Gastroesophageal sphincter (tissue), 4 donors: ENCODE measurements at regions not wholly inside any gene's neighbourhood (a gene's known extent, or its start where the extent isn't known, plus 50 kb on each side); places are given as distances from the start of the nearest gene placed in this dataset.

Experiments
- ATAC-seq: fragments of 150-250 bp; one replicate; pipeline ENCODE4 v1.9.1; 2016; ENCODE audit warnings: mild to moderate bottlenecking, moderate library complexity
- H3K27ac ChIP-seq, 4 donors: fragments of 200-600 bp; sonication (generic) in 3 of 4; 1 replicate in 3 of 4; 2 replicates in 1 of 4; pipeline ENCODE4 v1.5.1; 2016 to 2019
- H3K27me3 ChIP-seq: fragments of 200-600 bp; sonication (generic); one replicate; pipeline ENCODE4 v1.5.1; 2019
- H3K36me3 ChIP-seq, 2 donors: fragments of 200-600 bp; sonication (generic); one replicate each; pipeline ENCODE4 v1.5.1; 2019; ENCODE audit warnings: control low read depth in 1 of 2
- H3K4me1 ChIP-seq, 3 donors: fragments of 200-600 bp; sonication (generic); 1 replicate in 2 of 3; 2 replicates in 1 of 3; pipeline ENCODE4 v1.5.1; 2016 to 2019; ENCODE audit warnings: control low read depth in 2 of 3
- H3K4me3 ChIP-seq, 2 donors: fragments of 200-600 bp; sonication (generic); one replicate each; pipeline ENCODE4 v1.5.1; 2019; ENCODE audit warnings: mild to moderate bottlenecking in 1 of 2, moderate library complexity in 1 of 2
- H3K9me3 ChIP-seq, 3 donors: fragments of 200-600 bp; sonication (generic); one replicate each; pipeline ENCODE4 v1.5.1; 2017 to 2019; ENCODE audit warnings: control low read depth in 2 of 3
- EP300 ChIP-seq: sonication (generic); formaldehyde crosslinking; IDR thresholded peaks from one replicate; pipeline ENCODE4 v1.6.1; 2017; ENCODE audit warnings: antibody characterized with exemption, mild to moderate bottlenecking
- POLR2A ChIP-seq, 2 donors: fragments of 450-650 bp; IDR thresholded peaks; one replicate each; pipeline ENCODE4 v1.6.1; 2017; ENCODE audit warnings: antibody characterized with exemption in 2 of 2, mild to moderate bottlenecking in 2 of 2, moderate library complexity in 1 of 2
- POLR2AphosphoS5 ChIP-seq: sonication (generic); formaldehyde crosslinking; IDR thresholded peaks from one replicate; pipeline ENCODE4 v1.6.1; 2017; ENCODE audit warnings: antibody characterized with exemption
- WGBS, 2 donors: methylation state at CpG; one replicate each; pipeline ENCODE4 v1.1.5; 2018; ENCODE audit warnings: low coverage in 1 of 2; 5-methylcytosine and 5-hydroxymethylcytosine counted together
- TF ChIP-seq, protein P1 (sequence below), 4 experiments: fragments of 200-600 bp in 2 of 4; fragments of 450-650 bp in 2 of 4; sonication (generic) in 1 of 4; IDR thresholded peaks; one replicate each; pipeline ENCODE4 v1.5.1; 2017 to 2019; ENCODE audit warnings: antibody characterized with exemption in 4 of 4, mild to moderate bottlenecking in 2 of 4, moderate library complexity in 2 of 4

DNA sequence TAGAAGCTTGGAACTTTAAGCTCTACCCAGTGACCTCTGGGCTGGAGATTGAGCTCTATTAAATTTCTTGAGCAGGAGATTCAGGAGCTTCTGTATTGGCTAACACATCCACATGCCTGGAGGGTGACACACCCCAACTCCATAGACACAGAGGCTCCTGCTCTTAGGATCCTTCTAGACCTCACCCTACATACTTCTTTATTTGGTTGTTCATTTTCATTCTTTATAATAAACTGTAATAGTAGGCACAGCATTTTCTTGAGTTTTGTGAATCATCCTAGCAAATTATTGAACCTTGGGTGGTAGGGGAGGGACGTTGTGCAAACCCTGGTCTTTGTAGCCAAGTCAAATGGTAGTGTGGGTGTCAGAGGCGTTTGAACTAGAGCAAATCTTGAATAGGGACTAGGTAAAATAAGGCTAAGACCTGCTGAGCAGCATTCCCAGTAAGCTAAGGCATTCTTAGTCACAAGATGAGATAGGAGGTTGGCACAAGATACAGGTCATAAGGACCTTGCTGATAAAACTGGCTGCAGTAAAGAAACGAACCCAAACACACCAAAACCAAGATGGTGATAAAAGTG, 323.8 kb upstream of the GALNT5 start:
- Histone ChIP-seq H3K27ac (no peak overlapping the region), H3K27me3 (no peaks in the 10 kb centered on the region), H3K4me3 (no peak overlapping the region), H3K9me3 (no peaks in the 10 kb centered on the region), H3K4me1 (no peaks in the 10 kb centered on the region), H3K36me3 (no peaks in the 10 kb centered on the region)
- TF ChIP-seq EP300 (no peak), POLR2A (IDR thresholded peaks at IDR 0.05) (no peak), POLR2AphosphoS5 (no peak)
- TF ChIP-seq, protein P1, sequence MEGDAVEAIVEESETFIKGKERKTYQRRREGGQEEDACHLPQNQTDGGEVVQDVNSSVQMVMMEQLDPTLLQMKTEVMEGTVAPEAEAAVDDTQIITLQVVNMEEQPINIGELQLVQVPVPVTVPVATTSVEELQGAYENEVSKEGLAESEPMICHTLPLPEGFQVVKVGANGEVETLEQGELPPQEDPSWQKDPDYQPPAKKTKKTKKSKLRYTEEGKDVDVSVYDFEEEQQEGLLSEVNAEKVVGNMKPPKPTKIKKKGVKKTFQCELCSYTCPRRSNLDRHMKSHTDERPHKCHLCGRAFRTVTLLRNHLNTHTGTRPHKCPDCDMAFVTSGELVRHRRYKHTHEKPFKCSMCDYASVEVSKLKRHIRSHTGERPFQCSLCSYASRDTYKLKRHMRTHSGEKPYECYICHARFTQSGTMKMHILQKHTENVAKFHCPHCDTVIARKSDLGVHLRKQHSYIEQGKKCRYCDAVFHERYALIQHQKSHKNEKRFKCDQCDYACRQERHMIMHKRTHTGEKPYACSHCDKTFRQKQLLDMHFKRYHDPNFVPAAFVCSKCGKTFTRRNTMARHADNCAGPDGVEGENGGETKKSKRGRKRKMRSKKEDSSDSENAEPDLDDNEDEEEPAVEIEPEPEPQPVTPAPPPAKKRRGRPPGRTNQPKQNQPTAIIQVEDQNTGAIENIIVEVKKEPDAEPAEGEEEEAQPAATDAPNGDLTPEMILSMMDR (IDR thresholded peaks at IDR 0.05): no peak
- no peak for ATAC-seq
- WGBS, 2 donors: 46 to 73% methylated on average over 3 of the region's 3 CpGs

DNA sequence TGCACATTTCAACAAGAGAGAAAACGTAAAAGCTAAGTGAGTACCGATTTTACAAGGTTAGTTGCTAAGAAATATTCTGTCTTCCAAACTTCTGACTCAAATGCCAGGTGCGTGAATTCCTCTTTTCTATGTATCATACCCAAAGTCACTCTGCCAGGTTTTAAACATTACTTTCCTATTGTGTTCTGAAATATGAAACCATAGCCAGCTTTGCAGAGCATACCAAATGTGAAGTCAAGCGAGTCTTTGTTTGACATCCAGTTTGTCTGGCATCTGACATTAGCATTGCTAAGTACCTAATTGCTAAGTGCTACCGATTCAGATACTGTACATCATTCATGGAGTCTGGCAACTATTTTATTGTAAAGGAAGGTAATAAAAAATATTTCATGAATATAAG, 321.9 kb upstream of the GALNT5 start:
- Histone ChIP-seq H3K4me1 (no peaks in the 10 kb centered on the region), H3K36me3 (no peaks in the 10 kb centered on the region), H3K27ac (no peak overlapping the region), H3K27me3 (no peaks in the 10 kb centered on the region), H3K9me3 (no peaks in the 10 kb centered on the region), H3K4me3 (no peak overlapping the region)
- 76 to 81% methylated on average over 5 of the region's 5 CpGs for WGBS, 2 donors
- TF ChIP-seq POLR2A (IDR thresholded peaks at IDR 0.05): no peak
- no peak for TF ChIP-seq POLR2AphosphoS5
- no peak for ATAC-seq

DNA sequence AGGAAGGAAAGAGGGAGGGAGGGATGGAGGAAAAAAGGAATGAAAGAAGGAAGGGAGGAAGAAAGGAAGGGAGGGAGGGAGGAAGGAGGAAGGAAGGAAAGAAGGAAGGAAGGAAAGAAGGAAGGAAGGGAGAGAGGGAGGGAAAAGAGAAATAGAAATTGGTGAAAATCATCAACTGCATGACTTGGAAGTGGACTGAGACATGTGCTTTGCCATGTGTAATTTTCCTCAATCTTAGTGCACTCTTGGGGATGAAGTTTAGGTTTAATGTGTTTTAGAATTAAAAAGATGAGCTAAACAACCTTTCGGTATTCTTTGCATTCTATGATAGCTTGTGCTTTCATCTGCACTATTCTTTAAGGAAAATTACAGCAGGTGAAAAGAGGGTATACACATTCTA, 320.1 kb upstream of the GALNT5 start:
- H3K36me3 ChIP-seq: no peaks in the 10 kb centered on the region
- H3K4me1 ChIP-seq: no peaks in the 10 kb centered on the region
- H3K4me3 ChIP-seq: no peak overlapping the region
- no peak for ATAC-seq
- H3K27me3 ChIP-seq: no peaks in the 10 kb centered on the region
- 56 to 96% methylated on average over 1 of the region's 1 CpG for WGBS, 2 donors
- no peaks in the 10 kb centered on the region for H3K9me3 ChIP-seq
- TF ChIP-seq, protein P1 (IDR thresholded peaks at IDR 0.05): no peak
- TF ChIP-seq EP300: no peak
- no peak for TF ChIP-seq POLR2AphosphoS5
- TF ChIP-seq POLR2A (IDR thresholded peaks at IDR 0.05): no peak
- no peak overlapping the region for H3K27ac ChIP-seq

DNA sequence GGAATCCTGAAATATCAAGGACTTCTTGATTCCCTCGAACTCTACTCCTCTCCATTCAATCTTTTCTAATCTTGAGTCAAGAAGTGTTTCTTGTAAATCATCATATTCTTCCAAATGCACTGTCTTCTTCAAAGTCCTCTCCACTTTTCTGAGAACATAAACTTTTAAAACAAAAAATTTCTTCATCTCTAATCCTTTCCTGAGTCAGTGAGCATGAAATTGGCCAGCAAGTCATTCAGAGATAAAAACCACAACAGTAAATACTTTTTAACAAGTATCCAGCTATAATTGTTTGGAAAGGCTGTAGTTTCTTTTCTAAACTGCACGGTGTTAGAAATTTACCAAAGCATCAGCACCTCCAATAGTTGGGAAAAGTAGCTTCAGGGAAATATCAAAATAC, 312.6 kb upstream of the GALNT5 start:
- WGBS, 2 donors: 58 to 76% methylated on average over 2 of the region's 2 CpGs
- H3K4me3 ChIP-seq: no peak overlapping the region
- H3K4me1 ChIP-seq: no peaks in the 10 kb centered on the region
- TF ChIP-seq EP300: no peak
- TF ChIP-seq, protein P1 (IDR thresholded peaks at IDR 0.05): no peak
- no peak for TF ChIP-seq POLR2A (IDR thresholded peaks at IDR 0.05)
- TF ChIP-seq POLR2AphosphoS5: no peak
- H3K27me3 ChIP-seq: no peaks in the 10 kb centered on the region
- no peaks in the 10 kb centered on the region for H3K9me3 ChIP-seq
- no peak overlapping the region for H3K27ac ChIP-seq
- no peak for ATAC-seq
- no peaks in the 10 kb centered on the region for H3K36me3 ChIP-seq

DNA sequence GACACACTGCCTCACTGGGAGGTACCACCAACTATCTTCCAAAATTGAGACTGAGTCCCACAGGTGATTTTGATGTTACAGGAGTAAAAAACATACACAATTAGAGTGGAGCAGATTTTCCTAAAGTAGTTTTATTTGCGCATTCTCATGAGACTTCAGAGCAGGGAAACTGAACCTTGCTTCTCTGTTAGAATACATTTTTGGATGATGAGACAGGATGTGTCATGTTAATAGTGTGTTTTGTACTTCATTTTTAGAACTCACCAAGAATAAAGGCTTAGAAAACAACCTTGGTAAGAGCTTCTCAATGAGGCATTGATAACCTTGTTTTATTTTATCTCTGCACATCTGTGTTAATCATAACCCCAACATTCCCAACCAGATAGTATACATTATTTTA, 310.2 kb upstream of the GALNT5 start:
- no peaks in the 10 kb centered on the region for H3K4me1 ChIP-seq
- no peak for TF ChIP-seq POLR2AphosphoS5
- no peak for TF ChIP-seq EP300
- TF ChIP-seq, protein P1 (IDR thresholded peaks at IDR 0.05): no peak
- TF ChIP-seq POLR2A (IDR thresholded peaks at IDR 0.05): no peak
- H3K27me3 ChIP-seq: no peaks in the 10 kb centered on the region
- no peaks in the 10 kb centered on the region for H3K36me3 ChIP-seq
- H3K27ac ChIP-seq: no peak overlapping the region
- WGBS, 2 donors: 100% methylated on average over 1 of the region's 1 CpG
- H3K4me3 ChIP-seq: no peak overlapping the region
- peaks cover 0 to 17% (median 0%) of the 10 kb centered on the region in 3 donors for H3K9me3 ChIP-seq
- no peak for ATAC-seq
